HG03045 (cell line): ENCODE measurements at regions not wholly inside any gene's neighbourhood (a gene's known extent, or its start where the extent isn't known, plus 50 kb on each side); places are given as distances from the start of the nearest gene placed in this dataset.
"Not testable (repeated sequence)": the region's sequence is repeated elsewhere in the genome, so short reads cannot be mapped to it uniquely, and the experiment has no call there.

Source experiments
- ATAC-seq: cut with Tn5 transposase; IDR thresholded peaks from one replicate; pipeline ENCODE4 v1.9.1; 2021; ENCODE audit warnings: mild to moderate bottlenecking, moderate library complexity; ENCODE audit not compliant: unreplicated experiment

GRCh38 chr2:88913280-88913679 lies 221.8 kb downstream of the RPIA start:
- no peak for ATAC-seq

DNA sequence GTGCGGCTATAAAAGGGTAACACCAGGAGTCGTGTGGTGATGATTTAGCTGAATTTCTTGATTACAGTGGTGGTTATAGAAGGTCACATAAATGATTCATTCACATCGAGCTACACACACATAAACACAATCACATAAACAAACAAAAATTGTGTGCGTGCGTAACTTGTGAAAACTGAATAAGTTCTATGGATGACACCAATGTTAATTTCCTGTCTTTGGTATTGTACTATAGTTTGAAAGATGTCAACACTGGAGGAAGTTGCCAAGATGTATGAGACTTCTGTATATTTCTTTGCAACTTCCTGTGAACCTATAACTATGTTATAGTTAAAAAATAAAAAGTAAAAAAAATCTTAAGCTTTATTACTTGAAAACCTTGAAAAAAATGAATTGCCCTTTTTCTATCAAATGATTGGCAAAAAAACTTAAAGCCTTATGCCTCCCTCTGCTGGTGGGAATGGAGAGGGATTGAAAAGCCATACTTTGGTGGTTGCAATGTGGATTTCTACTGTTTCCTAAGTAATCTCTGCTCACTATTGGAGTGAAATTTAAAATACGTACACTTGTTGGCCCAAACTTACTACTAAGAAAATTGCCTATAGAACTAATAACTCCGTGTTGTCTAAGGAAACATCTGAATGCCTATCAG lies 227.7 kb downstream of the RPIA start:
- ATAC-seq = no peak

GRCh38 chr2:88920399-88920798 lies 228.9 kb downstream of the RPIA start:
- ATAC-seq = not testable (repeated sequence)

- ATAC-seq = no peak
Measured at GRCh38 chr2:88924533-88924932, 233.1 kb downstream of the RPIA start.

DNA sequence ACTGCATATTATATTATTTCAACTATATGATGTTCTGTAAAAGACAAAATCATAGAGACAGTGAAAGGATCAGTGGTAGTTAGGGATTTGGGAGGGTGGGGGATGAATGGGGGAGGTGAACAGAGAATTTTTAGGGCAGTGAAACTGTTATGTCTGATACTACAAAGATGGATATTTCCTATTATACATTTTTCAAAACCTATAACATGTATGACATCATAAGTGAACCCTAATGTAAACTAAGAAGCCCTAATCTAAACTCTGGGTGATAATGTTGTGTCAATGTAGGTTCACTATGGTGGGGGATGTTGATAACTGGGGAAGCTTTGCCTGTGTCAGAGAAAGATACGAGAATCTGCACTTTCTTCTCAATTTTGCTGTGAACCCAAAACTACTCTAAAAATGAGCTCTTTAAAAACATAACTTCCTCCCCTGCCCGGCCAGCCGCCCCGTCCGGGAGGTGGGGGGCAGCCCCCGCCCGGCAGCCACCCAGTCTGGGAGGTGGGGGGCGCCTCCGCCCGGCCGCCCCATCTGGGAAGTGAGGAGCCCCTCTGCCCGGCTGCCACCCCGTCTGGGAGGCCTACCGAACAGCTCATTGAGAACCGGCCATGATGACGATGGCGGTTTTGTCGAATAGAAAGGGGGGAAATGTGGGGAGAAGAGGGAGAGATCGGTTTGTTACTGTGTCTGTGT lies 234.4 kb downstream of the RPIA start:
- ATAC-seq = no peak

DNA sequence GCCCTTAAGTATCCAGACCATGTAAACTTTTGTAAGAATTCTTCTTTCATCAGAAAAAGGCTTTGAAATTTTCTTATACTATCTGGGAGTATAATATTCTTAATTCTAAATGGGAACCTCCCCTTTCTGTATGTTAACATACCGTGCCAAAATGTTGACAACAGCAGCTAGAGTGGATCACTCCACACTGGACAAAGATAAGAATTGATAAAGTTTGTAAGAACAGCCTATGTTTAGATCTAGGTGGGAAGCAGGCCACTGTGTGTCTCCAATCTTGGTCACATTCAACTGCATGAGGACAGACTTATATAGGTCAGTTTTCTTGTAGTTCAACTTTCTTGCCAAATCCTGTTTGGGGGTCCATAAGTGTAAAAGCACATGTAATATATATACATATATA lies 235.7 kb downstream of the RPIA start:
- no peak for ATAC-seq

DNA sequence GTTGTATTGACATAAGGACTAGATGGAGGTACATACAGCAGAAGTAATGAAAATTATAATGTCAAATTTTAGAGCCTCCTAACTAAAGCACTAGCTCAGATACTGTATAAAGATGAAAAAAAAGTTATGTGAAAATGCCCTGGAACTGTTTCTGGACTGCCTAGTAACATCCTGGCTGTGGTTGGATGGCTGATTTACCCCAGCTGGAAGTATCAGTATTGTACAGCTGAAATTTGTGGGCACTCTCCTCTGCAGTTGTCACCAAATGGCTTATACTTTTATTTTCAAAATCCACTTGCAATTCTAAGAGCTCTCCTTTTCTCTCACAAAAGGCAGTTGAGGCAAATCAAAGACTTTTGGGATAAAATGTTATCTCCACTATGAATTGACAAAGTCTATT lies 239.2 kb downstream of the RPIA start:
- no peak for ATAC-seq

DNA sequence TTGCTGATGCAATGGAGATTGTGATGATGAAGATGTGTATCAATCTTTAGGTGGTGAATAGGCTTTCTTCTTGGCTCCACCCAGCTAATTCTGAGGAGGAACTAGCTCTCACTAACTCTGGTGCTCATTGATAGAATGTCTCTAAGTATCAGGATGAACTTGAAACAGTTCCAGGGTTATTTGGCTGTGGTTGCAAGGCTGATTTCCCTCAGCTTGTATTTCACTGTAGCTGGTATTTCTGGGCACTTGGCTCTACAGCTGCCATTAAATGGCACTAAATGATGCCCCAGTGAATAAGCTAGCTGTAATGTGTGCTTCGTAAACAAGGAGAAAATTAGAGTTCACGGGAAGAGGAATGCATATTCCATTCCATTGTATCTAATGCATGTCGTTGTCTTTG lies 241.2 kb downstream of the RPIA start:
- ATAC-seq = no peak

DNA sequence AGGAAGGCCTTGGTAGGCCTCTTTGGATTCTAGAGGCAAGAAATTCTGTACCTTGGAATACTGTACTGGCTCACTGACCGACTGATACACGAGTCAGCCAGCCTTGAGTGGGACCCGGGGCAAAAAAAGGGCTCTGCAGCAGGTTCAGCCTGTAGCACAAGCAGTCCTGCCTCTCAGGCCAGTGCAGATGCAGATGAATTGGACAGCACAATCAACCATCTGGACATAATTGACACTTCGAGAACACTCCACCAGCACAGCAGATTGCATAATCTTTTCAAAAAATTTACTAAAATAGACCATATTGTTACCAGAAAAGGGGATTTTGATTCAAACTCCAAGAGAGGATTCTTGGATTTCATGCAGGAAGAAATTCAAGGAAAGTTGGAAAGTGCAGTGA lies 241.6 kb downstream of the RPIA start:
- ATAC-seq = no peak

DNA sequence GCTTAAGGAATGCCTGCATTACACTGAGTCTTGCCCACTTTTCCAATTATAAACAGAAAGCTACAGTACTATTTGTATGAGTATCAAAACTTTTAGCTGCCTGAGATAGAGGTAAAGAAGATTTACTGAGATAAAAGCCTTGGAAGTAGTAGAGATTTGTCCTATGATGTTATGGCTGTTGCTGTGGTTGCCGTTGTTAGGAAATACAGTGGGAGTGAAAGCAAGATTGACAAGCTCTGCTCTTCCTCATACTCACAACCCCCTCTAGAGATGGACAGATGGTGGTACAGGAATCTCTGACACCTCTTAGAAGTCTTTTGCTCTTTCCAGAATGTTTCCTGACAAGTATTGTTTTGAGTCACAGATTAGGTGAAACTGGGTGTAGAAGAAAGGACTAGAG lies 242.5 kb downstream of the RPIA start:
- no peak for ATAC-seq

GRCh38 chr2:88941178-88941577 lies 249.7 kb downstream of the RPIA start:
- not testable (repeated sequence) for ATAC-seq

GRCh38 chr2:88942798-88943197 lies 251.3 kb downstream of the RPIA start:
- no peak for ATAC-seq

DNA sequence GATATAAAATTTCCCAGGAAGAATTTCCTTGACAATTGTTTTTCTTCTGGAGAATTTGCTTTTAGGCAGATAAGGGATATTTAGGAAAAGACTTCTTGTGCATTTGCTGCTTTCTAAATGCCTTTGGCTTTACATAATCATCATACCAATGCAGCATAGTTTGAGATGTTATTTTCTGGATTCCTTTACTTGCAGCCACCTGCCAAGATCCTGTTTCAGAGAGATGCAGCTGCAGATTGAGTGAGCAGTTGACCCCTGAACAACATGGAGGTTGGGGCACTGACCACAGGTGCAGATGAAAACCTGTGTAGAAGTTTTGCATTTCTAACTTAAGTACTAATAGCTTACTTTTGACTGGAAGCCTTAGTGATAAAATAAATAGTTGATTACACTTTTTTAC lies 257.9 kb downstream of the RPIA start:
- no peak for ATAC-seq

- no peak for ATAC-seq
Measured at GRCh38 chr2:88950010-88950409, 258.5 kb downstream of the RPIA start.

DNA sequence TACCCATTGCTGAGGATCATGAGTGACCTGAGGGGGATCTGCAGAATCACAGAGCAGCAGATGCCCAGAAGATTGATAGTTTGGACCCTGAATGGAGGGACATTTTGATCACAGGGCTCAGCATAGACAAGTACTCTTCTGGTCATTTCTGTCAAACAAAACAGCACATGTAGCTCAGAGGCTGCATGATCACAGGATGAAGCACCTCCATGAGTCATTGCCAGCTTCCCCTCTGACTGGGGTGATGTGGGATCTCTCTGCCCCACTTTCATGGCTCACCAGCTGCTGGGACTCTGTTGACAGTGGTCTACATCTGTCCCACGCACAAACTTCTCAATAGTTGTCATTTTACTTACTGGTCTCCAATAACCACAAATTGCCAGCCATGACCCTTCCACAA lies 264.1 kb downstream of the RPIA start:
- ATAC-seq = no peak

DNA sequence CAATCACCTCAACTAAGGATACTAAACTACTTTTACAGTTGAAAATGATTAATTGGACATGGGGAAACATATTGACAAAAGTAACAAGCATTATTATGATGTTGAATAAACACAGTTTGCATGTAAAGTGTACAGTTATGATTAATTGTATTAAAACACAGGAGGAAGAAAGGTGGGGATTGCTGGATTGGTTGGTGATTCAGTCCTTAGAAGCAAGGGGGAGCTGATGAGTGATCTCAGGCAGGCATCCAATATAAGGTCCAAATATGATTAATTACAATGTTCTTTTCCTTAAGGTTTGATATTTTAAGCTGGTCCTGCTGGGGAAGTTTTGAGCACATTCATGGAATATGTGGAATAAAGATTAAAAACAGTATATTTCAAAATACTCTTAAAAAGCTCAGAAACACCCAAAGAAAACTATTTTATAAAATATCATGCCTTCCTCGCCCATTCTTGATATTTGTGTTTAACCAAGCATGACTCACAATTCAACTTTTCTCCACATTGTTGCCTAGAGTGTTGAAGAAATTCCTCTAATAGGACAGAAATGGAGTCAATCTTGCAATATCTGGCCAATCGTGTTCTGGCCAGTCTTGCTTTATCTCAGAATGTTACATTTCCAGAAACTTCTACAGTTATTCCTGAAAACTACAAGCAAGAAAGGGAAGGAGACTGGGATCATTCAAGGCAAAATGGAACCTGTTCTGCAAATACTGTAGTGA lies 268.2 kb downstream of the RPIA start:
- ATAC-seq = no peak

DNA sequence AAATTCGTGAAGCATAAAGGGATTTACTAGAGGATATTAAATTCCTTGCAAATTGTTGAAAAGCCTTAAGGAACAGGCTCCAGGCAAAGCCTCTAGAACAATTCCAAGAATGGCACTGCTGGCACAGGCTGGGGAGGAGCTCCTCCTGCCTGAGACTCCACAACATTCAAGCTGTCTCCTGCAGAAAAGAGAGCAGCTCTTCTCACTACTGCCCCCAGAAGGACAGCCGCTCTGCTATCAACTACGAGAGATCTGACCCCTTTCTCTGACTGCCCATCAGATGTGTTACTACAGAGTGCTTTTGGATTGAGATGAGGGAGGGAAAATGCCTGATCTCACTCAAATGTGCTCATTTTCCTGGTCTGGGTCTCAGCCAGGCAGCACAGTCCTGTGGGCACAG lies 269.9 kb downstream of the RPIA start:
- ATAC-seq = not testable (repeated sequence)

GRCh38 chr2:88967844-88968243 lies 276.4 kb downstream of the RPIA start:
- no peak for ATAC-seq

- not testable (repeated sequence) for ATAC-seq
Measured at GRCh38 chr2:88978011-88978410, 286.5 kb downstream of the RPIA start.

GRCh38 chr2:88978446-88978845 lies 287.0 kb downstream of the RPIA start:
- not testable (repeated sequence) for ATAC-seq

- ATAC-seq = not testable (repeated sequence)
Measured at GRCh38 chr2:88984079-88984478, 292.6 kb downstream of the RPIA start.

GRCh38 chr2:88986721-88987330 lies 295.4 kb downstream of the RPIA start:
- not testable (repeated sequence) for ATAC-seq
